Activated naive CD4-positive, alpha-beta T cell treated with anti-CD3 and anti-CD28 coated beads, Interleukin-2, amount 50 U/mL, for 24 hours (primary cell): ENCODE measurements at regions not wholly inside any gene's neighbourhood (a gene's known extent, or its start where the extent isn't known, plus 50 kb on each side); places are given as distances from the start of the nearest gene placed in this dataset.

Experiments
- H3K27ac Mint-ChIP-seq: one replicate; pipeline ENCODE4 v1.8.0; 2021; ENCODE audit warnings: mild to moderate bottlenecking, mixed read lengths
- H3K27me3 Mint-ChIP-seq: one replicate; pipeline ENCODE4 v1.8.0; 2021; ENCODE audit warnings: mixed read lengths
- H3K36me3 Mint-ChIP-seq: one replicate; pipeline ENCODE4 v1.8.0; 2021; ENCODE audit warnings: mixed read lengths
- H3K4me1 Mint-ChIP-seq: one replicate; pipeline ENCODE4 v1.8.0; 2021; ENCODE audit warnings: mixed read lengths
- H3K4me3 Mint-ChIP-seq: one replicate; pipeline ENCODE4 v1.8.0; 2021; ENCODE audit warnings: mild to moderate bottlenecking, mixed read lengths
- H3K9me3 Mint-ChIP-seq: one replicate; pipeline ENCODE4 v1.8.0; 2021; ENCODE audit warnings: mixed read lengths

GRCh38 chr1:222347627-222348026 is 200.3 kb downstream of the HHIPL2 start:
- Mint-ChIP-seq H3K4me1 (no peaks in the 10 kb centered on the region), H3K4me3 (no peak overlapping the region), H3K27me3 (no peaks in the 10 kb centered on the region), H3K36me3 (no peaks in the 10 kb centered on the region), H3K27ac (no peak overlapping the region), H3K9me3 (peaks cover 7% of the 10 kb centered on the region)

DNA sequence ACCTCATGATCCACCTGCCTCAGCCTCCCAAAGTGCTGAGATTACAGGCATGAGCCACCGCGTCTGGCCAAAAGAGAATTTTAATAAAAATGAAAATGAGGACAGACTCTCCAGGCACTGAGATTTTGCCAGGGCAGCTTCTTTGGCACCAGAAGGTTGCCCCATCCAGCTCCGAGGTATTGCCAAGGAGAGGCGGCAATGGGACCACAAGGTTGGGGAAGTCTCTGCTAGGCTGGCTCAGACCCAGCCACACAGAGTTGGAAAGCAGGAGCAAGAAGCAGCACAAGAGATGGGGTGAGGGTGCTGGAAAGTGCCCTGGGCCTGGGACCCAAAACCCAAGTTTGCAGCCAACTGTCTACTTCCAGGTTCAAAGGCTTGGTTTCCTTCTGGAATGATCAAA is 200.9 kb downstream of the HHIPL2 start:
- H3K4me1 Mint-ChIP-seq, result no peaks in the 10 kb centered on the region
- no peak overlapping the region for H3K4me3 Mint-ChIP-seq
- H3K27me3 Mint-ChIP-seq, result no peaks in the 10 kb centered on the region
- no peaks in the 10 kb centered on the region for H3K36me3 Mint-ChIP-seq
- H3K9me3 Mint-ChIP-seq, result peaks cover 7% of the 10 kb centered on the region
- H3K27ac Mint-ChIP-seq, result no peak overlapping the region

GRCh38 chr1:222339376-222339947 is 208.4 kb downstream of the HHIPL2 start:
- H3K36me3 Mint-ChIP-seq, result no peaks in the 10 kb centered on the region
- no peaks in the 10 kb centered on the region for H3K9me3 Mint-ChIP-seq
- no peaks in the 10 kb centered on the region for H3K27me3 Mint-ChIP-seq
- H3K4me1 Mint-ChIP-seq, result peaks cover 6% of the 10 kb centered on the region
- H3K4me3 Mint-ChIP-seq, result no peak overlapping the region
- H3K27ac Mint-ChIP-seq, result no peak overlapping the region

DNA sequence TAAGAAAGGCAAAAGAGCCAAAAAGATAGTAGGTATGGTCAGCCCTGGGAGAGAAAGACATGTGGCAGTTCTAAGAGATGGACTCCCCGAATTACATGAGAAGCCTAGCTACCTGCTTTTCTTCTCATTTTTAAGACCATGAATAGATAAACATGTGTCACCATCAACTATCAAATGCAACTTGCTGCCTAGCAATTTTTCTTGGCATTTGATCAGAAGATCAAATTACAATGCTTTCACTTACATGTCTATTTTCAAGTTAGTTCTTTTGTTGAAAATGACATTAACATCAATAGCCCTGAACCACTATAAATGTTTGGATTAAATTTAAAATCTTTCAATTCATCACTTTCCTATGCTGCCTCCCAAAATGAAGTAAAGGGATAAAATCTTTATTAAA is 212.3 kb downstream of the HHIPL2 start:
- no peak overlapping the region for H3K27ac Mint-ChIP-seq
- no peaks in the 10 kb centered on the region for H3K27me3 Mint-ChIP-seq
- H3K4me3 Mint-ChIP-seq, result no peak overlapping the region
- H3K36me3 Mint-ChIP-seq, result no peaks in the 10 kb centered on the region
- peaks cover 6% of the 10 kb centered on the region for H3K4me1 Mint-ChIP-seq
- no peaks in the 10 kb centered on the region for H3K9me3 Mint-ChIP-seq

GRCh38 chr1:222334026-222334680 is 213.8 kb downstream of the HHIPL2 start:
- Mint-ChIP-seq H3K4me3 (no peak overlapping the region), H3K4me1 (peaks cover 6% of the 10 kb centered on the region), H3K27ac (no peak overlapping the region), H3K27me3 (no peaks in the 10 kb centered on the region), H3K9me3 (no peaks in the 10 kb centered on the region), H3K36me3 (no peaks in the 10 kb centered on the region)

- Mint-ChIP-seq H3K36me3 (no peaks in the 10 kb centered on the region), H3K27me3 (no peaks in the 10 kb centered on the region), H3K9me3 (no peaks in the 10 kb centered on the region), H3K4me1 (peaks cover 17% of the 10 kb centered on the region), H3K27ac (no peak overlapping the region), H3K4me3 (no peak overlapping the region)
Observed at GRCh38 chr1:222331765-222332164, 216.1 kb downstream of the HHIPL2 start.

DNA sequence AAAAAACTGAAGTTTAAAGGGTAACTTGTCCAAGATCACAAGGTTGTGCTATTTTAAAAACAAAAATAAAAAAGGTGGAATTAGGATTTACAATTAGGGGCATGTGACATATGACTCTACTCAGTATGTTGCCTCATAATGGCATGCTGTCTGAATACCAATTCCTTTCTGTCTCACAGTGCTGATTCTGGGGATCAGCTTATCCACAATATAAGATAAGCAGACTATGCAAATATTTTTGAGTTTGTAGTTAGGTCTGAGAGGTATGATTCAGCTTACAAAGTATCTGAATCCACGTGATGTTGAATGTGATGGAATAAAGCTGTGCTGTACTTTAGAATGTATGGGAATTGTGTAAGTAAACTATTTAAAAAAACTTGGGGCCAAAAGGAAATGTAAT is 216.6 kb downstream of the HHIPL2 start:
- peaks cover 16% of the 10 kb centered on the region for H3K4me1 Mint-ChIP-seq
- no peak overlapping the region for H3K27ac Mint-ChIP-seq
- H3K9me3 Mint-ChIP-seq, result no peaks in the 10 kb centered on the region
- no peak overlapping the region for H3K4me3 Mint-ChIP-seq
- no peaks in the 10 kb centered on the region for H3K27me3 Mint-ChIP-seq
- no peaks in the 10 kb centered on the region for H3K36me3 Mint-ChIP-seq

- Mint-ChIP-seq H3K4me1 (peaks cover 20% of the 10 kb centered on the region), H3K36me3 (no peaks in the 10 kb centered on the region), H3K9me3 (no peaks in the 10 kb centered on the region), H3K27ac (no peak overlapping the region), H3K27me3 (no peaks in the 10 kb centered on the region), H3K4me3 (no peak overlapping the region)
Observed at GRCh38 chr1:222329493-222330045, 218.3 kb downstream of the HHIPL2 start.

DNA sequence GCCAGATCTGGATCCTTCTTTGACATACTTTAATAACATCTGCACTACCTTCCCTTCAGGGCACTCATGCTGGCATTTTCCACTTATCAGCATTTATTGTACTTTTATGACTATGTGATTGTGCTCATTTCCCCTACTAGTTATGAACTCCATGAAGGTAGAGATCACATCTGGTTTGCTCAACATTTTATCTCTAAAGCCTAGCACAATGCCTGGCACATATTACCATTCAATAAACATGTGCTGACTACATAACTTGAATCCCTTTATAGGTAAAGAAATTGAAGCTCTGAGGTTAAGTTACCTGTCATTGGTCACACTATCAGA is 221.2 kb downstream of the HHIPL2 start:
- no peaks in the 10 kb centered on the region for H3K36me3 Mint-ChIP-seq
- H3K27ac Mint-ChIP-seq, result no peak overlapping the region
- H3K27me3 Mint-ChIP-seq, result no peaks in the 10 kb centered on the region
- no peak overlapping the region for H3K4me3 Mint-ChIP-seq
- no peaks in the 10 kb centered on the region for H3K9me3 Mint-ChIP-seq
- peaks cover 24% of the 10 kb centered on the region for H3K4me1 Mint-ChIP-seq

DNA sequence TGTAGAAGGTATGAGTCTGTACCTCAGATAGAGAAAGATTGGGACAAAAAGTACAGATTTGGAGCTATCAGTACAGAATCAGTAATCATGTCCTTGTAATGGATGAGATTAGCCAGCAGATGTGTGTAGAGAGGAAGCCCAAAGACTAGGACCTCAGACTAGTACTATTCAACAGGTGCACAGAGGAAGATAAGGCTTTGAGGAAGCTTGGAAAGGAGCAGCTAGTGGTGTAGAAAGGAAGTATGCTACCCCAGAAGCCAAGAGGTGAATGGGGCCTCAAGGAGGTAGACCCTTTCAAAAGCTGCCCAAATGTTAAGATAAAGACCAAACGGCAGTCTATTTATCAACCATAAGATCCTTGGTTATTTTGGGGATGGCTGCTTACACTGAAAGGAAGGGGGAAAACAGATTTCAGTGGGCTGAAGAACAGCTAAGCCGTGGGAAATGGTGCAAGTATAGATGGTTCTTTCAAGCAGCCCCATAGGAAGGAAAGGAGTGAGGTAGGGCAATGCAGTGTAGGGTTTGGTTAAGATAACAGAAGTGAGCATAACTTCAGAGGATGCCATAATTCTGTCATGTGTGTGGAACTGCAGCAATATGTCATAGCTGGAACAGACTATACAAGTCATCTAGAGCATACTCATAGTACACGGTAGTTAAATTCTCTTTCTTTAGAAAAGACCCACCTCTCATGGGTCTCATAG is 221.7 kb downstream of the HHIPL2 start:
- H3K4me1 Mint-ChIP-seq, result peaks cover 24% of the 10 kb centered on the region
- no peak overlapping the region for H3K27ac Mint-ChIP-seq
- no peaks in the 10 kb centered on the region for H3K9me3 Mint-ChIP-seq
- no peak overlapping the region for H3K4me3 Mint-ChIP-seq
- H3K36me3 Mint-ChIP-seq, result no peaks in the 10 kb centered on the region
- H3K27me3 Mint-ChIP-seq, result no peaks in the 10 kb centered on the region

- Mint-ChIP-seq H3K27ac (no peak overlapping the region), H3K27me3 (no peaks in the 10 kb centered on the region), H3K4me1 (peaks cover 24% of the 10 kb centered on the region), H3K36me3 (no peaks in the 10 kb centered on the region), H3K9me3 (no peaks in the 10 kb centered on the region), H3K4me3 (no peak overlapping the region)
Observed at GRCh38 chr1:222325506-222325905, 222.4 kb downstream of the HHIPL2 start.

- H3K4me3 Mint-ChIP-seq, result no peak overlapping the region
- peaks cover 3% of the 10 kb centered on the region for H3K36me3 Mint-ChIP-seq
- H3K27me3 Mint-ChIP-seq, result no peaks in the 10 kb centered on the region
- no peak overlapping the region for H3K27ac Mint-ChIP-seq
- peaks cover 6% of the 10 kb centered on the region for H3K4me1 Mint-ChIP-seq
- no peaks in the 10 kb centered on the region for H3K9me3 Mint-ChIP-seq
Observed at GRCh38 chr1:222314839-222315238, 233.1 kb downstream of the HHIPL2 start.

DNA sequence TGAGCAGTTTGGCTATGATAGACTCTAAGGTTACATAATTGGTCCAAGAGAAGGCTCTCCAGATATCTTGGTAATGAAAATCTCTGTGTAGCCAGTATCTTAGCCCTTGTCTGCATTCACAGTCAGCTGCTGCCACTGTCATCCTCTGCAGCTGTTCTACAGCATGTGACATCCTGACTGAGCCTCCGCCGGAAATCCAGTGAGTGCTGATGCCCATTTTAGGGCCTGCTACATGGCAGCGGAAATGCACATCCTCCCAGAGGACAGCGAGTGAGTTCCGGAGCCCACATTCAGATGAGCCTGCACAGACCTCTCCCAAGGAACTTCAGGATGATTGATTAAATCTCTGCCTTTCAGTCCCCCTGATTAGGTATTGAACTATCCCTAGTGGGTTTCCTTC is 237.1 kb downstream of the HHIPL2 start:
- Mint-ChIP-seq H3K27ac (no peak overlapping the region), H3K36me3 (peaks cover 4% of the 10 kb centered on the region), H3K4me3 (no peak overlapping the region), H3K4me1 (peaks cover 14% of the 10 kb centered on the region), H3K27me3 (no peaks in the 10 kb centered on the region), H3K9me3 (no peaks in the 10 kb centered on the region)

GRCh38 chr1:222307621-222308020 is 240.3 kb downstream of the HHIPL2 start:
- Mint-ChIP-seq H3K4me1 (peaks cover 8% of the 10 kb centered on the region), H3K9me3 (no peaks in the 10 kb centered on the region), H3K36me3 (peaks cover 1% of the 10 kb centered on the region), H3K4me3 (no peak overlapping the region), H3K27me3 (no peaks in the 10 kb centered on the region), H3K27ac (no peak overlapping the region)

DNA sequence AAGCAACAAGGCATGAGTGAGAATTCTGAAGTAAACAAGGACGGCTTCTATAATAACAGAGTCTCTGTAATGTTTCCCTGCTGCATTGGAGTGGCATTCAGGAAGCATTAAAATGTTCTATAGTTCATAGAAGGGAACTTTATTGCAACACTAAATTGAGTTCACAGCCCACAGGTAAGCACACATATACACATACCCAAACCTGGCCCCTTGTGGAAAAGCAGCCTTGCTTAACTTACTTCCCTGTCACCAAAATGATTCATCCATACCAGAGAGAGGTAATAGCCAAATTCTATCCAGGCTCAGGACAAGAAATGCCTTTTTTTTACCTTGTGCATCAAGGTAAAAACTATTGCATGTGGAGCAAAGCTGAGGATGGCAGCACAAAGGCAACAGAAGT is 241.4 kb downstream of the HHIPL2 start:
- Mint-ChIP-seq H3K4me1 (peaks cover 8% of the 10 kb centered on the region), H3K27me3 (no peaks in the 10 kb centered on the region), H3K36me3 (peaks cover 1% of the 10 kb centered on the region), H3K4me3 (no peak overlapping the region), H3K9me3 (no peaks in the 10 kb centered on the region), H3K27ac (no peak overlapping the region)

DNA sequence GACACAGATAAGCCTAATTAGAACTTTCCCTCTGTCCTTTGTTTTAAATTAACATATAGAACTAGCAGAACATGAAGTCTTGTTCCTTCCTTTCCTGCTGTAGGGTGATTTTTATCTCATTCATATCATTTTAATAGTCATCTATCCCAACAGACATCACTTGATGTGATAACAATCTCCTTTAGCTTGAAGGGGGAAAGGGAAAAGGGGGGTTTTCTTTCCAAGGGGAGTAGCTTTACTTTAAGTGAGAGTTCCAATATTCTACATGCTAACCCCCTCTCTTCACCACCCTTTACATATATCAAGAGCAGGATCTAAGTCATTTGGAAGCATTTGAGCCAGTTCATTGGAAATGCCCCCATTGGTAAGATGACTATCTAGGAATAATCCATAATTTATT is 241.9 kb downstream of the HHIPL2 start:
- Mint-ChIP-seq H3K27ac (no peak overlapping the region), H3K27me3 (no peaks in the 10 kb centered on the region), H3K9me3 (no peaks in the 10 kb centered on the region), H3K36me3 (peaks cover 1% of the 10 kb centered on the region), H3K4me3 (no peak overlapping the region), H3K4me1 (peaks cover 8% of the 10 kb centered on the region)
